GM04503 (cell line): ENCODE measurements at regions not wholly inside any gene's neighbourhood (a gene's known extent, or its start where the extent isn't known, plus 50 kb on each side); places are given as distances from the start of the nearest gene placed in this dataset.

Experiments used
- DNase-seq: peaks from one replicate; pipeline ENCODE4 v3.0.0-alpha.2; 2012; ENCODE audit warnings: low read depth

- no peak for DNase-seq
Observed at GRCh38 chr2:236499691-236500578, 69.7 kb upstream of the ACKR3 start.

DNA sequence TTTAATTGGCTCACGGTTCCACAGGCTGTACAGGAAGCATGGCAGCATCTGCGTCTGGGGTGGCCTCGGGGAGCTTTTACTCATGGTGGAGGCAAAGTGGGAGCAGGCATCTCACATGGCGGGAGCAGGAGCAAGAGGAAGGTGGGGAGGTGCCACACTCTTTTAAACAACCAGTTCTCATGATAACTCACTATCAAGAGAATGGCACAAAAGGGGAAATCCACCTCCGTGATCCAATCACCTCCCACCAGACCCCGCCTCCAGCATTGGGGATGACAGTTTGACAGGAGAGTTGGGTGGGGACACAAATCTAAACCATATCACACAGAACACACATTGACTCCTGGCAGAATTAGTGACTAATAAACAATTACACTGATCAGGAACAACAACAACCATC lies 68.6 kb upstream of the ACKR3 start:
- DNase-seq = no peak

- no peak for DNase-seq
Observed at GRCh38 chr2:236501531-236501930, 68.1 kb upstream of the ACKR3 start.

GRCh38 chr2:236503100-236503499 lies 66.5 kb upstream of the ACKR3 start:
- DNase-seq = no peak

DNA sequence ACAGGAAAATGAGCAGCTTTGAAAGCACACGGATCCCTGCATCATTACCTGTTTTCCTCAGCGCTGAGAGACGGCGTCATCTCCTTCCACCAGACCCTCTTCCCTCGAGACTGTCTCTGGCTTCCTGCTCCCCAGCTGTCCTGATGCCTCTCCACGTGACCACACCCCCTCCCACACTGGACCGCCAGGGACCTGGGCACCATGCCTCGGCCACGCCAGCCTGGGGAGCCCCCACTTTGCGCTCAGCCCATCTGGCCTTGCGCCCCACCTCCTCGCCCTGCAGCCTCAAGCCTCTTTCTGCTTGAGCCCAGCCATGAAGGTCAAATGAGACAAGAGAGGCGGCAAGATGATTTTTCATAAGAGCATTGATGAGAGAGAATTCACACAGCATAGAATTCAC lies 66.0 kb upstream of the ACKR3 start:
- no peak for DNase-seq

DNA sequence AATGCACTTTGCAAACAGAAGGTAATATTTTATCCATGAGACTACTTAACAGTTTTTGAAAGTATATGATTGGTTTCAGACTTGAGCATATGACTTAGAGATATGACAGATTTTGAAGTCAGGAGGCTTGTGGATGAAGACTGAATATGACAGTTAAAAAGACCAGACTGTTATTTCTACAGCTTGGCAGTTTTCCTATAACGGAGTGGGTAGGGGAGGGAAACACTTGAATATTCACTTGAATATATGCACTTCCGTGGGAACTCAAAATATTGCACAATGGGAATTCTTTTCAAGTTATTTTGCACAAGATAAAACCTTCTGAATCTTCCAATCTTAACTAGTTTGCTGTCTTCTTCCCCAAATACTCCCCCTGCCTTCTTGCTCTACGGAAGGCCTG lies 64.6 kb upstream of the ACKR3 start:
- DNase-seq = no peak

DNA sequence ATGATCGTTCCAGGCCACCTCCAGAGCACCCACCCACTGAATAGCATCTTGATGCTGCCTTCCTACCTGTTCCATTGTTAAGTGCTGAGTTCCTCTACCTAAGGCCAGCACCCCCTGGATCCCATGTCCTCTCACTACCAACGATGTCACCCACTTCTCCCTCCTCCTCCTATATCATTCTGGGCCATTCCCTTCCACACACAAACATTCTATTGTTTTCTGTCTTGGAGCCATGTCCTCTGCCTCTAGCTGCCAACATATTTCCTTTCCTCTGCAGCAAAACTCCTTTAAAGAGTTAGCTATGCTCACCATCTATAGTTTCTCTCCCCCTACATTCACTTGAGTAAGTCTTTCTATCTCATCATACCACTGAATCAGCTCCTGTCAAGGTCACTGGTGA lies 64.0 kb upstream of the ACKR3 start:
- no peak for DNase-seq

DNA sequence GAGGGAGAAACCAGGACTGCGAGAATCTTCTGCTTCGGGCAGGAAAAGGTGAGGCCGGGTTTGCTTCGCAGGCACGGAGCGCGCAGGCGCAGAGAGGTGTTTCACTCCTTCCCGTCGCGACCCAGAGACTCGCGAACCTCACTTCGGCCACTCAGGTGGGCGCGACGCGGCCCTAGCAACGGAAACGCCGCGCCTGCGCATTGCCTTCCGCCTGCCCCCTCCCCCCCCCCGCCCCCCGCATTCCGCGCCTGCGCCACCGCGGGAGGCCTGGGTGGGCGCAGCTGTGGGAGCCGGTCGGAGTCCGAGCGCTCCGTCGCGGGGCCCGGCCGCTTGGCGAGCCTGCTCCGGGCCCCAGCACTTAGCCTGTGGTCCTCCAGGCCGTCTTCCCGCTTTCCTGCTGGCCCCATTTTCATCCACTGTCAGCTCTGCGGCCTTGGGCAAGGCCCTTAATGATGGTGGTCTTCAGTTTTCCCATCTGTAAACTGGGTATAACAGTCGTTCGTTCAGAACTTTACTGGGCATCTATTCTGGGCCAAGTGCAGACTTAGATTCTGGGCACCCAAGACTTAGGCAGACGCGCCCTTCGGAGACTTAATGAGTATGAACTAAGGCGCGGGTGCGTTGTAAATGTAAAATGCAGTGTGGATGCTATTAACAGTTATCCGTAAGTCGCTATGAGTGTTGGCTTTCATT lies 62.1 kb upstream of the ACKR3 start:
- no peak for DNase-seq

DNA sequence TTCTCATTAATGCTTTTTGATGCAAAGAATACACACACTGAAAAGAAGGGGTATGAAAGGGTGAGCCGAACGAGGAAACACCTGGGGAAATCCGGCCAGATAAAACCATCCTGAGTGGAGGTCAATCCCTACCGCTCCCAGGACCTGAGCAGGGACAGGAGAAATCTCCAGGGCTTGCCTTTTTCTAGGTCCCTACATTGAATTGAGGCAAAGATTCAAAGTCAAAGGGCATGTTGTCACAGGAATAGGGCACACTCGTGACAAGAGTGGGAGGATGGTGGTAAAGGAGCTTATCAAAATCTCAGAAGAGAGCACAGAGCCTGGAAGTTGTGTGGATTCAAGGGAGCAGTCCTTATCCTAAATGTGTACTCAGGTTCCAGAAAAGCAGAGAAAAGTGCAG lies 61.2 kb upstream of the ACKR3 start:
- DNase-seq = no peak

DNA sequence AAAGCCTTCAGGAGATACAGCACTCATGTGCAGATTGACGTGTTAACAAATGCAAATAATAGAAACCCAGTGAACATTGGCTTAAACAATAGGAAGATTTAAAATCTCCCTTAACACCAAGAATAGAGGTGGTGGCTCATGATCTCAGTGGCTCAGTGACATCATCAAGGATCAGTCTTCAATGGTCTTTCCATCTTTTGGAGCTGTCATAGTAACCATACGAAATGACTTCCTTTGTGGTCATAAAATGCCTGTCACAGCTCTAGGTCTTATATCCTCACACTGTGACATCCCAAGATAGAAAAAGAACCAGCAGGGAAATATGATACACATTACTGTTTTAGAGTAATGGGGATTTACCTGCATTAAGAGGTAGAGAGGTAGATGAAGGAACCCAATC lies 59.6 kb upstream of the ACKR3 start:
- DNase-seq = no peak

- no peak for DNase-seq
Observed at GRCh38 chr2:236511266-236511665, 58.4 kb upstream of the ACKR3 start.

DNA sequence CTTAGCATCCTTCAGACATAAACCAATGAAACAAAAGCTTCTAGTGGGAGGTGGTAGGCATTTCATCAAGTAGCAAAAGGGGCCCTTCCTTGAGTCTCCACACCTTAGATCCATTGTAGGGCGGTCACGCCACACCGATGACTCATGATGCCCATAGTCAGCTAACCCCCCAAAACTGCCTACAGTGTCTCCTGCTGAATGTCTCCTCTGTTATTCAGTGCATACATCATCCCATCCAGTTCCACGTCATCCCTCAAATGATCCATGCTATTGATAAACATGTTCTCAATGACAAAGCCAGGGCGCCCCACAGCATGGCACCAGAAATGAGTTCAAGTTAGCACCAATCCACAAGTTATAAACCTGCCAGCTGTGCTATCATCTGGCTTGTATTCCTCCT lies 57.4 kb upstream of the ACKR3 start:
- DNase-seq = no peak

DNA sequence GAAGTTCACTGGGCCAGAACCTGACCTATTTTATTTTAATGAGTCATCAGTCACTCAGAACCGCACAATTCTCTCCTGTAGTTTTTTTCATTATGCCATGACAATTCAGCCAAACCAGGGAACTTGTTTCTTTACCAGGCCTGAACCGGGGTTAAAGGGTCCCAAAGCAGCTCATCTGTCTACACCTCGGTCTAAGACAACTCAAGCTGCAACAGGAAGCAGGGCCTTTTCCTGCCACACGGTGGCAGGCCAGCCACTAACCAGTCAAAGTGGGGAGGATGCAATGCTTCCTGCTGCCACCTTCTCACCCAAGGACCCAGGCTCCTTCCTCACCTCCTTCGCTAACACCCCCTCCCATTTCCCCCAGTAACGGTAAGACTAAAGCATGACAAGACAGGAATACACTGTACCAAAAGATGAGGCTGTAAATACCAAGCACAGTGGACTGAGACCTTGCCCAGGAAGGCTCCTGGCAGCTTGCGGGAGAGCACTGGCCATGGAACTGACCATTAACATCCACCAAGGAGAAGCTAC lies 56.7 kb upstream of the ACKR3 start:
- DNase-seq = no peak

GRCh38 chr2:236513956-236514355 lies 55.7 kb upstream of the ACKR3 start:
- no peak for DNase-seq

DNA sequence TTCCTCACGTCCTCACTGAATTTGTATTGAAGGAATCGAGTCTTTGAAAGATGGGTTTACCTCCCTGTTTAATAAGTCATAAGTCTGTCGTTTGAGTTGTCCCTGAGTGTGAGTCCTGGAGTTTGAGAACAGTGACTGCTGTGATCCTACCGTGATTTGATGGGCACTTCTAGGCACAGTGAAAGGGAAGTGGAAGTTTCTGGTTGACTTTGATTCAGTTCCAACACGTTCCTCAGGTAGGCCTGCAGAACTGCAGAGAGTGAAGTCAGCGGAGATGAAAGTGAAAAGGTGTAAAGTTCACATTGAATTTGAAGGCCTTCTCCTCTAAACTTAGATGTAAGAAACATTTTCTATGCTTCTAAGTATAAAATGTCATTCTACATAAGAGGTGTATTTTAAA lies 52.9 kb upstream of the ACKR3 start:
- no peak for DNase-seq

- DNase-seq = no peak
Observed at GRCh38 chr2:236517251-236518031, 52.2 kb upstream of the ACKR3 start.
